HG03342 (cell line): ENCODE measurements at regions not wholly inside any gene's neighbourhood (a gene's known extent, or its start where the extent isn't known, plus 50 kb on each side); places are given as distances from the start of the nearest gene placed in this dataset.

ENCODE experiments used
- ATAC-seq: cut with Tn5 transposase; IDR thresholded peaks from one replicate; pipeline ENCODE4 v1.9.1; 2021; ENCODE audit warnings: mild to moderate bottlenecking, moderate library complexity; ENCODE audit not compliant: unreplicated experiment

- ATAC-seq: no peak
These were observed 56.3 kb upstream of the ZEB1 start for GRCh38 chr10:31262672-31263071.

- ATAC-seq: no peak
These were observed 55.1 kb upstream of the ZEB1 start for GRCh38 chr10:31263903-31264302.

- no peak for ATAC-seq
These were observed 50.3 kb upstream of the ZEB1 start for GRCh38 chr10:31268444-31269303.
